GM12873 (cell line): ENCODE measurements at regions not wholly inside any gene's neighbourhood (a gene's known extent, or its start where the extent isn't known, plus 50 kb on each side); places are given as distances from the start of the nearest gene placed in this dataset.

ENCODE experiments used
- TF ChIP-seq, protein P1 (sequence below): IDR thresholded peaks from 2 replicates; pipeline ENCODE4 v1.5.1; 2012; ENCODE audit warnings: low read depth, mild to moderate bottlenecking, moderate library complexity, low read length, control low read depth; ENCODE audit not compliant: insufficient read depth; ENCODE audit errors: missing control alignments

DNA sequence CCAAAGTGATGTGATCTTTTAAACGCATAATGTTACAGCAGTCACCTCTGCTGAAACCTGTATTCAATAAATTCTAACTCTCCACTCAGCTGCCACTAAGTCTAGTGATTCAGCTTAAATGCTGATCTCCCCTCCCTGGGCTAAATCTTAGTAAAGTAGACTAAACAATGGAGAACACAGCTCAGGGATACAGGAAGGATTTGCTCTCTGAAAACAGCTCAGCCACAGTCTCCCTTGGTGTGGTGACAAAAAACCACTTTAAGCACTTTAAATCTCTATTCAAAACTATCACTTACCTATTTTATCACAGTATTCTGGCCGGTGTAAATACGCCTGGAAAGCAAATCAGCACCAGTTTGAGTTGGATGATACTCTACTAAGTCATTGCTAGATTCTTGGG lies 130.6 kb downstream of the RFX6 start:
- TF ChIP-seq, protein P1, sequence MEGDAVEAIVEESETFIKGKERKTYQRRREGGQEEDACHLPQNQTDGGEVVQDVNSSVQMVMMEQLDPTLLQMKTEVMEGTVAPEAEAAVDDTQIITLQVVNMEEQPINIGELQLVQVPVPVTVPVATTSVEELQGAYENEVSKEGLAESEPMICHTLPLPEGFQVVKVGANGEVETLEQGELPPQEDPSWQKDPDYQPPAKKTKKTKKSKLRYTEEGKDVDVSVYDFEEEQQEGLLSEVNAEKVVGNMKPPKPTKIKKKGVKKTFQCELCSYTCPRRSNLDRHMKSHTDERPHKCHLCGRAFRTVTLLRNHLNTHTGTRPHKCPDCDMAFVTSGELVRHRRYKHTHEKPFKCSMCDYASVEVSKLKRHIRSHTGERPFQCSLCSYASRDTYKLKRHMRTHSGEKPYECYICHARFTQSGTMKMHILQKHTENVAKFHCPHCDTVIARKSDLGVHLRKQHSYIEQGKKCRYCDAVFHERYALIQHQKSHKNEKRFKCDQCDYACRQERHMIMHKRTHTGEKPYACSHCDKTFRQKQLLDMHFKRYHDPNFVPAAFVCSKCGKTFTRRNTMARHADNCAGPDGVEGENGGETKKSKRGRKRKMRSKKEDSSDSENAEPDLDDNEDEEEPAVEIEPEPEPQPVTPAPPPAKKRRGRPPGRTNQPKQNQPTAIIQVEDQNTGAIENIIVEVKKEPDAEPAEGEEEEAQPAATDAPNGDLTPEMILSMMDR, result no peak

GRCh38 chr6:117008618-117009017 lies 131.6 kb downstream of the RFX6 start:
- TF ChIP-seq, protein P1, result no peak

- TF ChIP-seq, protein P1, result no peak
Observed at GRCh38 chr6:117018771-117019170, 141.7 kb downstream of the RFX6 start.

GRCh38 chr6:117022774-117023173 lies 145.7 kb downstream of the RFX6 start:
- TF ChIP-seq, protein P1, result no peak

DNA sequence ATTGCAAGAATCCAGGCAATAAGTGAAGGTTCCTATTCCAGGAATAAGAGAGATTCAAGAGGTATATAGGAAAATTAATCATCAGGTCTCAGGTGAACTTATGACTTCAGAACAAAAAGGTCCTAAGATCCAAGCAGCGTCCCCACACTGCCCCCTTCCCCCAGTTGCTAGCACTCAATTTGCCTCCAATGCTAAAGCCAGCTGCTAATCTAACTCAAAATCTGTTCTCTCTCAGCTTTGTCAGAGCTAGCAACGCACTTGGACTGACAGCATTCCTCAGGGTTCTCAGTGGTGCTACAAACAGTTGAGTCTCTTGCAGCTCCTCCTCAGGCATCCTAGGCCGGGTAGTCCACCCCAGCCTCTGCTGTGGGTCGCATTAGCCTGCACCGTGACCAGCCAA lies 148.3 kb downstream of the RFX6 start:
- TF ChIP-seq, protein P1, result no peak

DNA sequence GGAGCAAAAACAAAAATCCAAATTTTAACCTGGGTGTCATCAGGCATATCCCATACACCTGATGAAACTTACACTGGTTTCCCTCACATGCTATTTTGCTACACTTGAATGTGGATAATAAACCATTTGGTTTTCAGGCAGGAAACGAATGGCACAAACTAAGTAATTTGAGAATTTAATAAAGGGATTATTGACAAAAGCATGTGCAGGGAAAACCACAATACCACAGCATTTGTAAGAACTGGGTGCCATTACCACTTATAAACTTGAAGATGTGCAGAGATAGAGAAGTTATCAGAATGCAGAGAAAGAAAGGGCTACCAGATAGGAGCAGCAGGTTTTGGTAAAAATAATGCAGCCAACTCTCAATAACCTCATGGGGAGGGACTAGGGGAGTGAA lies 151.2 kb downstream of the RFX6 start:
- TF ChIP-seq, protein P1, result no peak

GRCh38 chr6:117034547-117034946 lies 157.5 kb downstream of the RFX6 start:
- TF ChIP-seq, protein P1, result no peak

GRCh38 chr6:117034971-117035370 lies 157.9 kb downstream of the RFX6 start:
- TF ChIP-seq, protein P1, result no peak
